ENCODE measurements at regions not wholly inside any gene's neighbourhood (a gene's known extent, or its start where the extent isn't known, plus 50 kb on each side); places are given as distances from the start of the nearest gene placed in this dataset.

- Mint-ChIP-seq H3K36me3 (no peaks in the 10 kb centered on the region), H3K4me1 (no peaks in the 10 kb centered on the region), H3K27ac (no peak overlapping the region), H3K4me3 (no peak overlapping the region), H3K9me3 (peaks cover 2 to 9% (median 7%) of the 10 kb centered on the region in 7 donors), H3K27me3 (ENCODE audit: low read depth in 3 of 3) (peaks cover 0 to 2% (median 0%) of the 10 kb centered on the region in 3 donors)
- intact Hi-C loops (cut with micrococcal nuclease): no loop called here
- Histone ChIP-seq H3K27ac (ENCODE audit: low read depth in 1 of 2, low read length in 2 of 2) (no peak overlapping the region), H3K9ac (ENCODE audit: insufficient read depth, low read length, poor library complexity, severe bottlenecking) (no peak overlapping the region), H3K4me2 (replicated peaks; ENCODE audit: extremely low read depth, low read length, poor library complexity, severe bottlenecking) (no peak overlapping the region), H4K20me1 (ENCODE audit: insufficient read depth, low read length) (no peaks in the 10 kb centered on the region), H3K4me1 (ENCODE audit: control insufficient read depth in 1 of 2, insufficient read depth in 2 of 2, low read length in 2 of 2) (no peaks in the 10 kb centered on the region), H2AFZ (ENCODE audit: insufficient read depth, low read depth, low read length, poor library complexity, severe bottlenecking) (no peak overlapping the region), H3K79me2 (ENCODE audit: insufficient read depth, low read length) (no peaks in the 10 kb centered on the region), H3K27me3 (ENCODE audit: control insufficient read depth in 2 of 2, insufficient read depth in 2 of 2, low read length in 2 of 2) (no peaks in the 10 kb centered on the region), H3K4me3 (replicated peaks in 1 of 3; ENCODE audit: low read depth in 2 of 3, low read length in 3 of 3) (no peak overlapping the region), H3K36me3 (replicated peaks in 1 of 2; ENCODE audit: control insufficient read depth in 1 of 2, insufficient read depth in 2 of 2, low read length in 2 of 2) (no peaks in the 10 kb centered on the region), H3K9me3 (replicated peaks in 1 of 2; ENCODE audit: control insufficient read depth in 1 of 2, insufficient read depth in 1 of 2, low read length in 2 of 2) (peaks cover 3 to 6% of the 10 kb centered on the region in 2 donors)
- no peak for TF ChIP-seq CTCF (IDR thresholded peaks at IDR 0.05)
- DNase-seq: no peak
- WGBS (ENCODE audit: insufficient coverage): 100% methylated on average over 2 of the region's 3 CpGs
Observed at GRCh38 chr1:73359001-73359400, 839.0 kb downstream of the LRRIQ3 start.

- no peak for DNase-seq
- no peak overlapping the region for H2AFZ ChIP-seq (ENCODE audit: insufficient read depth, low read depth, low read length, poor library complexity, severe bottlenecking)
- intact Hi-C loops (cut with micrococcal nuclease): no loop called here
- Mint-ChIP-seq H3K4me1 (no peaks in the 10 kb centered on the region), H3K27me3 (ENCODE audit: low read depth in 3 of 3) (peaks cover 0 to 2% (median 0%) of the 10 kb centered on the region in 3 donors), H3K27ac (no peak overlapping the region), H3K36me3 (no peaks in the 10 kb centered on the region), H3K9me3 (peaks cover 4 to 9% (median 6%) of the 10 kb centered on the region in 7 donors), H3K4me3 (no peak overlapping the region)
- H3K36me3 ChIP-seq (replicated peaks in 1 of 2; ENCODE audit: control insufficient read depth in 1 of 2, insufficient read depth in 2 of 2, low read length in 2 of 2): no peaks in the 10 kb centered on the region
- peaks cover 1 to 6% of the 10 kb centered on the region in 2 donors for H3K9me3 ChIP-seq (replicated peaks in 1 of 2; ENCODE audit: control insufficient read depth in 1 of 2, insufficient read depth in 1 of 2, low read length in 2 of 2)
- no peaks in the 10 kb centered on the region for H3K27me3 ChIP-seq (ENCODE audit: control insufficient read depth in 2 of 2, insufficient read depth in 2 of 2, low read length in 2 of 2)
- no peaks in the 10 kb centered on the region for H3K4me1 ChIP-seq (ENCODE audit: control insufficient read depth in 1 of 2, insufficient read depth in 2 of 2, low read length in 2 of 2)
- TF ChIP-seq CTCF (IDR thresholded peaks at IDR 0.05): no peak
- WGBS (ENCODE audit: insufficient coverage): no CpG with 5 or more reads among the region's 1 CpG
- no peaks in the 10 kb centered on the region for H3K79me2 ChIP-seq (ENCODE audit: insufficient read depth, low read length)
- no peaks in the 10 kb centered on the region for H4K20me1 ChIP-seq (ENCODE audit: insufficient read depth, low read length)
- H3K4me3 ChIP-seq (replicated peaks in 1 of 3; ENCODE audit: low read depth in 2 of 3, low read length in 3 of 3): no peak overlapping the region
- no peak overlapping the region for H3K27ac ChIP-seq (ENCODE audit: low read depth in 1 of 2, low read length in 2 of 2)
- no peak overlapping the region for H3K9ac ChIP-seq (ENCODE audit: insufficient read depth, low read length, poor library complexity, severe bottlenecking)
- H3K4me2 ChIP-seq (replicated peaks; ENCODE audit: extremely low read depth, low read length, poor library complexity, severe bottlenecking): no peak overlapping the region
Observed at GRCh38 chr1:73356485-73356884, 841.5 kb downstream of the LRRIQ3 start.
